Adrenal gland (tissue), 5 donors: ENCODE measurements at regions not wholly inside any gene's neighbourhood (a gene's known extent, or its start where the extent isn't known, plus 50 kb on each side); places are given as distances from the start of the nearest gene placed in this dataset.

Experiments used
- POLR2A ChIP-seq, 2 donors: fragments of 450-650 bp; IDR thresholded peaks; one replicate each; pipeline ENCODE4 v1.6.1; 2017; ENCODE audit warnings: antibody characterized with exemption in 2 of 2, mild to moderate bottlenecking in 2 of 2, moderate library complexity in 1 of 2
- TF ChIP-seq, protein P1 (sequence below), 6 experiments: fragments of 450-650 bp in 4 of 6; fragments of 200-600 bp in 2 of 6; sonication (generic) in 1 of 6; IDR thresholded peaks; 1 replicate in 5 of 6; 2 replicates in 1 of 6; pipeline versions ENCODE4 v1.5.1 to v1.8.0; 2016 to 2021; ENCODE audit warnings: antibody characterized with exemption in 6 of 6, mild to moderate bottlenecking in 2 of 6, moderate library complexity in 1 of 6
- donor health status: DM: no; HTN: no; CAD: no.

DNA sequence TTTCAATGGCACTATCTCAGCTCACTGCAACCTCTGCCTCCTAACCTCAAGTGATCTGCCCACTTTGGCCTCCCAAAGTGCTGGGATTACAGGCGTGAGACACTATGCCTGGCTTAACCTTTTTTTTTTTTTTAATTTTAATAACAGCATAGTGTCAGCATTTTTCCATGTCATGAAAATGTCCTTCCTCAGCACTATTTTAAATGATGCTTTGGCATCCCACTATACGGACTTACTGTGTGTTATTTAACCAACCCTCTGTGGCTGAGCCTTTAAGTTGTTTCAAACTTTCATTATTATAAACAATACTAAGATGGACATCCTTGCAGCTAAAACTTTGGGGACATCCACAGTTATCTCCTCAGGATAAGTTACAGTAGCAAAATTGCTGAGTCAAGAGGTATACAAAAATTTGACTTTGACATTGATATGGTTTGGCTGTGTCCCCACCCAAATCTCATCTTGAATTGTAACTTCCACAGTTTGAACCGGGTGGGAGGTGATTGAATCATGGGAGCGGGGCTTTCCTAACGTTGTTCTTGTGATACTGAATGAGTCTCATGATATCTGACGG is 123.8 kb upstream of the JARID2 start:
- TF ChIP-seq, protein P1, sequence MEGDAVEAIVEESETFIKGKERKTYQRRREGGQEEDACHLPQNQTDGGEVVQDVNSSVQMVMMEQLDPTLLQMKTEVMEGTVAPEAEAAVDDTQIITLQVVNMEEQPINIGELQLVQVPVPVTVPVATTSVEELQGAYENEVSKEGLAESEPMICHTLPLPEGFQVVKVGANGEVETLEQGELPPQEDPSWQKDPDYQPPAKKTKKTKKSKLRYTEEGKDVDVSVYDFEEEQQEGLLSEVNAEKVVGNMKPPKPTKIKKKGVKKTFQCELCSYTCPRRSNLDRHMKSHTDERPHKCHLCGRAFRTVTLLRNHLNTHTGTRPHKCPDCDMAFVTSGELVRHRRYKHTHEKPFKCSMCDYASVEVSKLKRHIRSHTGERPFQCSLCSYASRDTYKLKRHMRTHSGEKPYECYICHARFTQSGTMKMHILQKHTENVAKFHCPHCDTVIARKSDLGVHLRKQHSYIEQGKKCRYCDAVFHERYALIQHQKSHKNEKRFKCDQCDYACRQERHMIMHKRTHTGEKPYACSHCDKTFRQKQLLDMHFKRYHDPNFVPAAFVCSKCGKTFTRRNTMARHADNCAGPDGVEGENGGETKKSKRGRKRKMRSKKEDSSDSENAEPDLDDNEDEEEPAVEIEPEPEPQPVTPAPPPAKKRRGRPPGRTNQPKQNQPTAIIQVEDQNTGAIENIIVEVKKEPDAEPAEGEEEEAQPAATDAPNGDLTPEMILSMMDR (IDR thresholded peaks at IDR 0.05), result no peak
- no peak for TF ChIP-seq POLR2A (IDR thresholded peaks at IDR 0.05)
